GM12891 (cell line): ENCODE measurements at regions not wholly inside any gene's neighbourhood (a gene's known extent, or its start where the extent isn't known, plus 50 kb on each side); places are given as distances from the start of the nearest gene placed in this dataset.

Experiments used
- PAX5 ChIP-seq: IDR thresholded peaks from 2 replicates; pipeline ENCODE4 v1.6.1; 2011; ENCODE audit warnings: low read length, moderate library complexity, mild to moderate bottlenecking; ENCODE audit not compliant: insufficient read depth, severe bottlenecking
- POLR2A ChIP-seq: IDR thresholded peaks from 2 replicates; pipeline ENCODE4 v1.6.1; 2011; ENCODE audit warnings: low read depth, low read length, control low read depth
- POLR2AphosphoS5 ChIP-seq: IDR thresholded peaks from 2 replicates; pipeline ENCODE4 v1.6.1; 2011; ENCODE audit warnings: low read depth, low read length, control low read depth
- SPI1 ChIP-seq: IDR thresholded peaks from 2 replicates; pipeline ENCODE4 v1.6.1; 2011; ENCODE audit warnings: low read depth, low read length, control low read depth
- TAF1 ChIP-seq: IDR thresholded peaks from 2 replicates; pipeline ENCODE4 v1.6.1; 2011; ENCODE audit warnings: low read depth, low read length, control low read depth

DNA sequence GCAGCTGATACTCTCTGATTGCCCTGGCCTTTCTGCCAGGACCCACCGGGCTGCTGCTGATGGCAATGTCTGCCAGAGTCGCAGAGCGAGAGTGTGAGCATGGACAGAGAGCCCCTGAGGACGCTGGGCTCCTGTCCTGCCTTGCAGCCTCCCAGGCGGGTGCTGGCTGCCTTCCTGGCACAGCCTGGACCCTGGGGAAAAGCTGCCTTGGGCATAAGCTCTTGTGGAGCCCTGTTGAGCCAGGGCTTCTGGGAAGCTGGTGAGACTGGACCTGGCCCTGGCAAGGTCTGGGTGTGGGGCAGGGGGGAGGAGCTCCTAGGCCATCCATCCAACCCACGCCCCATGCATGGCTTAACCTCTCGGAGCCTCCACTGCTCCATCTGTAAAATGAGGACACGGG, 105.8 kb upstream of the WNT4 start:
- TF ChIP-seq PAX5 (no peak), POLR2A (no peak), TAF1 (no peak), POLR2AphosphoS5 (no peak), SPI1 (no peak)
